CMK (cell line): ENCODE measurements at regions not wholly inside any gene's neighbourhood (a gene's known extent, or its start where the extent isn't known, plus 50 kb on each side); places are given as distances from the start of the nearest gene placed in this dataset.

Source experiments
- DNase-seq: peaks from one replicate; pipeline ENCODE4 v3.0.0-alpha.2; 2010; ENCODE audit warnings: low read depth

DNA sequence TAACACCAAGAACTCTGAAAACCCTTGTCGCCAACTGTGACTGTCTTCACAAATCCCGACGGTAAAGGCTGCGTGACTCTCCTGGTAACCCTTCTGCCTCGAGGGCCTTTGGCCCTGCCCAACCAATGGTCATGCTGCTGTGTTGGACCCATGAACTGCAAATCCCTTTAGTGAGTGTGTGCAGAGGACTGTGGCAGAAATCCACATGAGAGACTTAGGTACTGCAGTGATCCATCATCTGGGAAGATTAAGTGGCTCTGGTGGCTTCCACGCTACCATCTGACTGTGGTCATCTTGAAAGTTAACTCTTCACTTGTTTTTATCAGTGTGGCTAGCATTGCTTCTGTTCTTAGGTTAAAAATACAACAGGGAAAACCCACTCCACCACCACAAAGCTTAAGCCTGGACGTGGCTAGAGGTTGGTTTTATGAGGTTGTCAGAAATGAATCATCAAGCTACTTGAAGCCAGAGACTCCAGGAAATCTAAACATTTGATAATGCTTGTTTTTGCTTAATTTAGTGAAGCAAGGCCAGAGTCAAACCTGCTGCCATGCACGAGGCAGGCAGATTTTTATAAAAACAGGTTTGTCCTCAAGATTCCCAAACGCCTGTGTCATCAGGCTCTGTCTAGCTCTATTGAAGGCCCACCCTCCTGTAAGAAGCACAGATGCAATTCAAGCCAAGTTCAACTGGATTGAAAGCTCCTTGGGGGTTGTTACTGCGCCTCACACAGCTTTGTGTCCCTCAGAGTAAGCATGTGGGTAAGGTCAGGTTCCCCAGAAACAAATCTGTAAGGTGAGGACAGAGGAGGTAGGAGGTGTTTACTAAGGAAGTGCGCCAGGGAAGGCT is 52.7 kb upstream of the ERCC6L2 start:
- no peak for DNase-seq

DNA sequence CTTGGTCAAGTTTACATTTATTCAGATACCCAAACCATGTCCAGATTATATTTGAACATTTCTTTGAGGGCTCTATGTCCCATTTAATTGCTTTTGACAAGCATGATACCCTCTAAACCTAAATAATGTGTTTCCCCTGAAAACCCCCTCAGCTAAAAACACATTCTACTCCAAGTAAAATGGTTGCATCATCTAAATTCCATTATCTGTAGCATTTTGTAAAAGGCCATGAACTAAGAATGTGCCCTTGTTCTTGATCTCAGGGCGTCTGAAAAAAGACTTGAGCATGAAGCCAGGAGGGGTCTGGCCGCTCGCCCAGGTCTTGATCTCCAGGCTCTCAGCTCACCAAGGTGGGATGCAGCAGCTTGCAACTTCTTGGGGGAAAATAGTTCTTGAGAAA is 53.5 kb upstream of the ERCC6L2 start:
- no peak for DNase-seq

DNA sequence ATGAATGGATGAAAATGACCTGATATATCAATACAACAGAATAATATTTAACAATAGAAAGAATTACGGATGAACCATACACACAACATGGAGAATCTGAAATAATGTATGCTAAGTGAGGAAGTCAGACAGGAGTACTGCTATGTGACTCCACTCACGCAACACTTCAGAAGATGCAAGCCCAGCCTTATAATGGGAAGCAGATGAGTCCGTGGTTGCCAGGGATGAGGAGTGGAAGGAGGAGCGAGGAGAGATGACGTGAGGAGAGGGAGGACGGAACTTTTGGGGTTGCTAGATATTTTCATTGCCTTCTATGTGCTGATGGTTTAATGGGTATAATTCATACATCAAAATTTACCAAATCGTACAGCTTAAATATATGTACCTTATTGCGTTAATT is 55.4 kb upstream of the ERCC6L2 start:
- no peak for DNase-seq

DNA sequence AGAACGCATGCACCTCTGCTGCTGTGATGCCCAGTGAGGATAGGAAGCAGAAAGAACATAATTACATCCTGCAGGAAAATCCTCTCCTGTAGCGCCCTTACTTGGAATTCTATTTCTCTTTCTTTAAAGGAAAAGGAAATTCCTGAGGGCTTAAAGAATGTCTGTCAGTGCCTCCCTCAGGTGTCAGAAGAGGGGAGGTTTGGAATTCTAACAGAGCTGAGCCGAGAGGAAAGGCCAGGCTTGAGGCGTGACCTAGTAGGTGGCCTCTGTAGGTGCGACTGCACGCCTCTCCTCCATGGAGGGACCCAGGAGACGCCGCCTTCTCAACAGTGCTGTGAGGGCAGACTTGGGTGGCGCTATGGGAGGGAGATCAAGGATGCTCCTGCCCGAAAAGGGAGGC is 55.9 kb upstream of the ERCC6L2 start:
- no peak for DNase-seq

DNA sequence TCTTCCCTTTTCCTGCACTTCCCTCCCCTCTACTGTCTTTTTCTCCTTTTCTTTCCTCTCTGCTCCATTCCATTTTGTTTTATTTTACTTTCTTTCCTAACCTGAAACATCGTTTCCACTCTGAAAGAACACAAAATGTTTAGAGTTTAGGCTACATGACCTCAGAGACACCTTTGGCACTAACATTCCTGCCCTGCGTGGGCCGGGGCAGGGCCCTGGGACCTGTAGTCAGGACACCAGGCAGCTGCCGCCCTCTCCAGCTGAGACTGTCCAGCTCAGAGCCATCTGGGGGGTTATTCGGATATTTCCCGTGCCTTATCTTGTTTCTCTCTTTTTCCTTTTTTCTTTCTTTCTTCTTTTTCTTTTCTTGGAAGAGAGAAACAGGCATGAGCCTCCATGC is 58.3 kb upstream of the ERCC6L2 start:
- no peak for DNase-seq

DNA sequence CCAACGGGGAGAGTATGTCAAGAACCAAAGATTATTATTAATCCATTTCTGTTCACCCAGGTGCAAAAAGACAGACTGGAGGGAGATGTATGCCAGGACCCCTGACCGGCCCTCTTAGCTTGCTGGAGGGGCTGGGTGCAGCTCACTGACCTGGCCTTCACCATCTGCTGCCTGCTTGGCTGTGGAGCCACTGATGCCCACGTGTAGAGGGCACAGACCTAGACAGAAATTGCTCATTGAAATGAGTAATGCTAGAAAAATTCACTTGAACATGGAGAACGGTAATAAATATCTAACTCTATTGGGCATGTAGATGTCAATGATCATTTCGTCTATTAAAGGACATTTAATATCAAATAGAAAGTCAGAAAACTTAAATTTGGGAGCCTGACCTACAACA is 58.8 kb upstream of the ERCC6L2 start:
- no peak for DNase-seq

DNA sequence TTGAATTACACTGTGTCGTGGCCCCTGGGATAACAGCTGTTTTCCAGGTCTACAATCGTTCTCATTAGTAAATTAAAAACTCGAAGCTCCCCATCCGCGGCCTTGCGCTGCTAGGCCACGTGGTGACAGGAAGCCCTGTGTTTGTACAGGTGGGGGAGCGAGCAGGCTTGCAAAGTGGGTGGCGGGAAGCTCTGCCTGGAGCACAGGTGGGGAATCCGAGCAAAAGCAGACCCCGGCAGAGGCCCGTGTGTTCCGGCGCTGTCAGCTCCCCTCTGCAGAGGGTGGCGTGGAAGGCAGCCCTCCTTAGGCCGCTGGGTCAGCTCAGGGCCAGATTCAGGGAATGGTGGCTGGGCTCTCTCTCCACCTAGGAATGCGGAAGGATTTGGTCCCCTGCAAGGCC is 59.5 kb upstream of the ERCC6L2 start:
- no peak for DNase-seq

DNA sequence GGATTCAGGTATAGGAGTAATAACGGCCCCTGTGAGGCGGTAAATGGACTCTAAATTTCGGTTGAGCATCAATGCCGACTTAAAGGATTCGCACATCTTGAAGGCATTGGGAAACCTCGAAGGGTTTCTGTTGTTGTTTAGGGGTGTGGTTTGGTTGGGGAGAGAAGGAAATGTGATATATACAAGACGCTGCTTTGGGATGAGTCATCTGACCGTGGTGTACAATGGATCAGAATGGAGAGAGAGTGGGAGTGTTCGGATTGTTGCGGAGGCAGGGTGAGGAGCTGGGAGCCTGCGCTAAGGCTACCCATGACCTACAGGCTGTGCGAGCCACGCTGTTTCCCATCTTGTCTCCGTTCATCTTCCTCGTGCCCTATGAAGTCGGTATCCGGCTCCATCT is 60.4 kb upstream of the ERCC6L2 start:
- DNase-seq, result no peak

DNA sequence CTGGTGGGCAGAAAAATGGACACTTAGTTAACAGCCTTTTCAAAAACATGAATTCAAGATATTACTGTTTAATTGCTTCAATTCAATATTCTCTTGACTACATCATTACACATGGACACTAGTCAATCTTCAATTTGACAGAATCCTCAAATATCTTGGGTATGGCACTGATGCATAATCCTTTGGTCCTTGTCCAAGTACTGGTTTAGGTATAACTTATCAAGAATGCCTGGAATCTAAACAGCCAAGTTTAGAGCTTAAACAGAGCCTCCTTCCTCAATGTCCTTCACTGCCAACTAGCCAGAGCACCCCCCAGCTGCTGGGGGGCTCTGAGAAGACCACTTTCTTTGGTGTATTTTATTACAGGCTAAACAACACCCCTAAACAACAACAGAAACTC is 61.6 kb upstream of the ERCC6L2 start:
- no peak for DNase-seq

DNA sequence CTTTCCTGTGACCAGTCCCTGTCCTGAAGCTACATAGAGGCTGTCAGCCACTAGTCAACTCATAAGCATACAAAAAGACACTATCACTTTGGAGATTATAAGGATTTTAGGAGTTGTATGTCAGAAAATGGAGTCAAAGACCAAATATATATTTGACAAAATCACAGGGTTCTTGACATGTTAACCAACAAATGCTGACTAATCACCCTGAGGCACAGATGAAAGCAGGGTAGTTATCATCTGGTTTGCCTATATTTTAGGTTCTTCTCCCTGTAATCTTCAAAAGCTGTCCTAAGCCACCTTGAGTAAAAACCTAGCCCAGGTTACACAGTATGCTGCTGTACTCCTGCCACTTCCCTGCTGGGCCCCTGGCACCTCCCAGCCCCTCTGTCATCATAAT is 64.7 kb upstream of the ERCC6L2 start:
- no peak for DNase-seq

DNA sequence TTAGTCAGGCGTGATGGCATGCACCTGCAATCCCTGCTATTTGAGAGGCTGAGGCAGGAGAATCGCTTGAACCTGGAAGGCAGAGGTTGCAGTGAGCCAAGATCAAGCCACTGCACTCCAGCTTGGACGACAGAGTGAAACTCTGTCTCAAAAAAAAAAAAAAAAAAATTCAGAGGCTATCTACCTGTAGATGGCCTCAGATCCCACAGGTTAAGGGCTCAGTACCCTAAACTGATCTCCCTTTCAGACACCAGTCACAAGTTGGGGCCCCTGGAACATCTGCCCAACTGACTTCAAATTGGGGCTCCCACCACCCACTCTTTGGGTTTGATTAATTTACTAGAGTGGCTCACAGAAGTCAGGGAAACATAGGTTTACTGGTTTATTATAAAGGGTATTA is 65.4 kb upstream of the ERCC6L2 start:
- no peak for DNase-seq

DNA sequence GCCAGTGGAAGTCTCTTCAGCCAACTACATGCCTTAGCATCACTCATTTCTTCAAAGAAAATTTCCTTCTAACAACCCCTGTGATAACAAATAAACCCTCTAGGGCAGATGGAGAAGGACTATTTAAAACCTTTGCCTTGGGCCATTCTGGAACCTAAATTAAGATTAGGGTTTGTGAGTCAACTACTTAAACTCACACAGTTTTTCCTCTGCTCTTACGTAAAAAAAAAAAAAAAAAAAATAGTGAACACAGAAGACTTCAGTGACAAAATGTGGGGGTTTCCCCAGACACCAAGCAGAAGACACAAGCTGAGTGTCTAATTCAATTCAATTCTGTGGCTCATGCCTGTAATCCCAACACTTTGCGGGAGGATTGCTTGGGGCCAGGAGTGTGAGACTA is 65.8 kb upstream of the ERCC6L2 start:
- no peak for DNase-seq

DNA sequence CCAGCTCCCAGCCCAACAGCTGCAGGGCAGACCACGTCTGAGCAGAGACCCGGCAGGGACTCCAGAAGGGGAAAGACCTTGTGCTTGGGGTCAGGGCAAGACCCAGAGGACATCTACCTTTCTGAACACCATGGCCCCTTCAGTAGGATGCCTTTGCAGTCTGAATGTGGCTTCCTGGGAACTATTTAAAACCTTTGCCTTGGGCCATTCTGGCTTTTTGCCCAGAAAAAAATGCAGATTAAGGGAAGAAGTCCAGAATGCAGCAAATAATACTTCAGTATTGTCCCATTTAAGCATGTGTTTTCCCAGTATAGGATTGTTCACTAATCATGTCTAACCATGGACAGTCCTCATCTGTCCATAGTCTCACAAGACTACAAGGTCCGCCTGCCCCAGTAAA is 67.5 kb upstream of the ERCC6L2 start:
- DNase-seq, result no peak

DNA sequence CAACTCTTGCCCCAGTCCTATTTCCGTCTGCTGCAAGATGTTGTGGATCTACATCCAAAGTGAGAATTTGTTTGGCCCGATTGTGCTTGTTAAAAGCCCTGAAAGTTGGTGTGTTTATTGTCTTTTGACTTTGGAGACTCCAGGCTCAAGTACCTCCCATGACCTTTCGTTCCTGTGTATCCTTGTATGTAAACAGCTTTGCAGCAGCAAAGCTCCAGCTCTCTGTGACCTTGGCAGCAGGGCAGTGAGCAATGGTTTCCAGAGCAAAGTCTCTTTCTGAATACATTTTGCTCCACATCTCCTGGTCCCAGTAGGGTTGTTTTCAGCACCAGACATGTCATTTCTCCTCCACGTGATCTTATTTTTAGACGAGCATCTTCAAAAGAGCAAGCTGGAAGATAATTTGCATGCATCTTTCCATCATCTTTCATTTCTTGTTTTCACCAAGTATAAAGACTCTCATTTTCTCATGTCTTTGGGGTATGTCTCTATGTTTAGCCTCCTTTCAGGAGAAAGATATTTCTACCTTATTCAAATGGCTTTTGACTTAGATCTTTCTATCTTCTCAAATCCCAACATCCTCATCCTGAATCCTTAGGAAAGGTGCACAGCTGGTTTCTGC is 68.1 kb upstream of the ERCC6L2 start:
- no peak for DNase-seq

DNA sequence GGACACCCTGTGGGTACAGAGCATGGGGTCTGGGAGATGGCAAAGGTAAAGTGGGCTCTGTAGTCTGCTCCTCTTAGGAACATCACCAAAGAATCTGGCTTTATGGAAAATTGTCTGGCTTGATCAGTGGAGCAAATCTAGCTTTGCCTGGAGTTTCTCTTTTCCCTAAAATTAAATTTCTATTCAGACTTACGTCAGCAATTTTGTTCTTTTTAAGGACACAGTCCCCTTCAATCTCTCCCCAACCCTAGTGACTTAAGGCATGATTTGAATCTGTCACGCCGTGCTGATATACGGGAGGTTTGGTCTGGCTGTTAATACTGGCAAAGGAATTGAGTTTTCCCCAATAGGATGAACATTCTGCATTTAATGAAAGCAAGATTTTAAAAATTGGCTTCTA is 72.3 kb upstream of the ERCC6L2 start:
- no peak for DNase-seq

DNA sequence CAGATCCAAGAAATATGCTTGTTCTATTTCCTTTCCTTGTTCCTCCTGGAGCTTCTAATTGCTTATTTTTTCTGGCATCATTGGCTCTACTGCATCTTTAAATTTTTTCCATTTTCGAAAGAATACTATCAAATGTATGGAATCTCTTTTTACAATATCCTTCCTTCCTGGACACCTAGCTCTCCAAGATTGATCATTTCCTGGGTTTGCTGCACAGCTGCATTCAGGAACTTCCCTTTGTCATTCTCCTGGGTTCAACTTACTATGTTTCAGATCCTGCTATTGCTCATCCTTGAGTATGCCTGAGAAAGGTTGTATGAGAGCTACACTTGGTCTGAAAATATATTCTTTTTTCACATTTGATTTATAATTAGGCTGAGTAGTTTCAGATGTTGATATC is 73.7 kb upstream of the ERCC6L2 start:
- no peak for DNase-seq

DNA sequence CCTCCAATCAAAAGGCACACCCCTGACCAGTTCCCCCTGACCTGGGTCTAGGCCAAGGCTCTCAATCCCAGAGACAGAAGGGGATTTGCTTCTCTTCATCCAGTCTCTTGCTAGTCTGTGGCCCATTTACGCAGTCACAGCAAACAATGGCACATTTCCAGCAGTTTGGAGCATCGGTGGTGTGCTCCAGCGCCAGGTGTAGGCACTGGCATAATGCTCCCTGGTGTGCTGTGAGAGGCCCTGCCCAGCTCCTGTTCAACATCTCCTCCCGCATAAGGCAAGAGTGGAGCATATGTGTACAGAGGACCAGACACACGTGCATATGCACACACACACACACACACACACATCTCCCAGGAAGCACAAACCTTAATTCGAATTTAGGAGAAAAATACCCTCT is 79.5 kb upstream of the ERCC6L2 start:
- no peak for DNase-seq

DNA sequence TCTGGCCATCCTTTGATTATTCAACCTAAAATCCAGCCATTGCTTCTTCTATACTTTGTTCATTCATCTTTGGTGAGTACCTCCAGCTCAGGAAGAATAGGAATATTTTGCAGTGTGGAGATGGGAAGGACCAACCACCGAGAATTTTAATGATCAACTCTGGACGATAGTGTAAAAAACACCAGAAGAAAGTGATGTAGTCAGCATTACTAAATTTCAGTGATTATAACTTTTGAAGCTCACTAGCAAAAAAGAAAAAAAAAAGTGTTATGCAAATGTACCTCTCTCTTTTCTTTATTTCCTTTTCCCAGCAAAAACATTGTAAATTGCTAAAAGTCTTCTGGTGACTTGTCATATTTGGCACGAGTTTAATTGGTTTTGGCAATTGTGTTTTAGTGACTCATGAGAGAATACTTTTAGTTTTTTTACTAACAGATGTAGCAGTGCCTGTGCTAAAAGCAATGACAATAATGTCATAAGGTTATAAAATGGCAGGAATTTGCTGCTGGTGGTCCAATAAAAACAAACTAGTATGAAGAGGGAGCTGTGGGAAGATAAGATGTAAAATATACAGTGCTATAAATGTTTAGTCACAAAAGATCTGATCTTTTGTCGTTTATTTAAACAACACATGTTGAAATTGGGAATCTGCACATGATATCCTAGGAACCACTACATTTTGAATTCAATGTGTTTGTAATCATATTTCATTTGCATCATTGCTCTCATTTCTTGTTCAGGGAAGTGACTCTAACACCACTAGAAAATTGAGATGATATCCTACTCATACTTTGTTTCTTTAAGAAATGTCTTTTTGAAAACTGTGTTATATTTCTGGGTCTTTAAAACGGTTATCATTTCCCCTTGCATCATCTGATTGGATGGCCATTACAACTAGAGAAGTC is 81.3 kb upstream of the ERCC6L2 start:
- DNase-seq, result no peak

DNA sequence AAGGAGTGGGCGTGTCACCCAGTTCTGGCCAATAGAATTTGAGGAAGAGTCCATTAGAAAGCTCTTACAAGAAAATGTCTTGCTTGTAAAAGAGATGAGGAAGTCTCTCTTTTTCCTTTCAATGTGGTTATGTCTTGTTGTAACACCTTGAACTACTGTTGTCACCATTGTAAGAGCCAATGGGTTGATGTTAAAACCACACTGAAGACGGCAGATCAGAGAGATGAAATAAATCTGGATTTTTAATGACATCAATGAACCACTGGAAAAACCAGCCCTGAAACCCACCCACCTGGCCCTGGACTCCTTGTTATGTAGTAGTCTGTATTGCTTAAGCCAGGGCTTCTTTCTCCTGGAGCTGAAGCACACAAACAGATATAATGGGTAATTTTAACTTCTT is 83.8 kb upstream of the ERCC6L2 start:
- DNase-seq, result no peak

DNA sequence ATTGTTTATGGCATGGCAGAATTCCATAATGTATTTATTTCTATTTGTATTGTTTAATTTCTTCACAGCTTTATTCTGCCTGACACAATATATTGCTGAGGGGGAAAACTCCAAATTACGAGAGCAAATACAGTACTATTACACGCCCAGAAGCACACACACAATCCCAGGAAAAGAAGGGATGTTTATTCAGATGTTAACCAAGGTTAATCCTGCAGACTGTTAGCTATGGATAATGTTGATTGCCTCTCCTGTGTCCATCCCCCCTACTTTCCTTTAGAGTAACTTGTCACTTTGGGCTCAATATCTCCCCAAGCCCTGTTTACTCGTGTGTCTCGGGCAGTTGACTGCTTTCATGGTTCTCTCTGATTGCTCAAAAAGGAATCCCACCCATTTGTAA is 84.2 kb upstream of the ERCC6L2 start:
- no peak for DNase-seq

DNA sequence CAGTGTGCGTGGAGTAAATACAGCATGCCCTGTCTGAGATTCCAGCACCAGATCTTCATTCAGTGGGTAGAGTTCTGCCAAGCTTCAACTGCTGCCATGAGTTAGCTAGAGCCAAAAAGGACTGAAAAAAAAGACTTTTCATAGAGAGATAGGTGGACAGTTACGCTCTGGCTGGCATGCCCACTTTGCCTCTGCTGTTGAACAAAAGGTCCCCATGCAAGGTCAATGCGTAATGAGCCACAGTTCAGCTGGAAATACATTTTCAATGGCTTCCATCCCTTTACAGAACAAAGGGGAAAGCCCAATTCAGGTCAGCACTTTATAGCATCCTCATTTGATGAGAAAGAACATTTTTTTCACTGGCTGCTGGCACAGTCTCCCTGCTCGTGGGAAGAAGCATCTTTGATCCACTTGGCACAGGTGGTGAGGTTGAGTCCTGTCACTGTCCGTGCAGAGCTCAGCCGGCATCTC is 86.9 kb upstream of the ERCC6L2 start:
- DNase-seq, result no peak

DNA sequence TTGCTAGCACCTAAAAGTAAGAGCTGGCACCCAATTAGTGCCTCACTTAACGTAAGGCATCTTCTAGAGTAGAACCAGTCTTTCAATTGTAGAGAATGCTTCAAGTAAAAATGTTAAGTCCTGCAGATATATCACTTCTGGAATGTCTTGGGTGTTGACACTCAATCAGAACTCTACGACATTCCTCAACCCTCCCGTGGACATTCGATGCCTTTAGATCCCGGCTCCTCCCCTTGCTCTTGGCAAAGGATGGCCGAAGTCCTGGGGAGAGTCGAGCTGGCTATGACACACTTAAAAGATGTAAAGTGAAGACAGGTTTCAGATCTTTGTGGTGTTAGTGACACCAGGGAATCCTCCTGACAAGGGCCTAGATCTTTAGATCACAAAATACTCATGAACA is 87.5 kb upstream of the ERCC6L2 start:
- DNase-seq, result no peak

DNA sequence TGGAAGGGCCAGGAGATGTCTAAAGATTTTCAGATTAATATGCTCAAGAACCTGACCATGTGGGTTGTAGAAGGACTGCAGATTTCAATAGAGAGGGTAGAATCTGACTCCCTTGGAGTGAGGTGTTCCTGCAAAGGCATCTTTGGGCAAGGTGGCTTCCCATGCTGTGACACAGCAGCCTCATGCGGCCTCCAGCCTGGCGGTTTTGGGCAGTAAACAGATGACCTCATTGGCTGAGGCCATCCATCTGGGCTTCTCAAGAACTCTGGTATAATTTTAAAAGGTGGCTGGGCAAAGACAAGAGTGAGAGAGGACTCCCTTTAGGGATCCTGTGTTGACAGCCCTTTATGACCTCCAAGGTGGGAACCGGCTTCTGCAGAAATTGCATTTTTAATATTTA is 90.3 kb upstream of the ERCC6L2 start:
- no peak for DNase-seq
